ENCODE measurements at regions not wholly inside any gene's neighbourhood (a gene's known extent, or its start where the extent isn't known, plus 50 kb on each side); places are given as distances from the start of the nearest gene placed in this dataset.

GRCh38 chr11:109338131-109338530 lies 83.9 kb upstream of the C11orf87 start:
- no peak overlapping the region for H3K4me3 ChIP-seq (ENCODE audit: extremely low read depth in 1 of 4, insufficient read depth in 2 of 4, low read depth in 3 of 4, low read length in 4 of 4)
- no peak overlapping the region for H2BK15ac ChIP-seq (ENCODE audit: low read length)
- H3K79me2 ChIP-seq (ENCODE audit: control insufficient read depth in 1 of 2, insufficient read depth in 2 of 2, low read length in 2 of 2): no peaks in the 10 kb centered on the region
- H3K79me1 ChIP-seq (ENCODE audit: low read depth, low read length): no peaks in the 10 kb centered on the region
- H2BK5ac ChIP-seq (ENCODE audit: low read depth, low read length): no peak overlapping the region
- FAIRE-seq: no peak
- H3K36me3 ChIP-seq (ENCODE audit: control insufficient read depth in 2 of 4, insufficient read depth in 4 of 4, low read length in 3 of 4): no peaks in the 10 kb centered on the region
- no peak overlapping the region for H3K18ac ChIP-seq (ENCODE audit: extremely low read depth, low read length)
- H3K4me2 ChIP-seq (ENCODE audit: insufficient read depth in 1 of 2, low read depth in 2 of 2, low read length in 2 of 2): no peak overlapping the region
- no peak overlapping the region for H3K27ac ChIP-seq (ENCODE audit: low read depth, low read length)
- CTCF ChIA-PET (ENCODE audit: partially characterized antibody): interaction anchor here (0.6 to 1.7 kb wide), 4 partner anchors 10 to 727 kb away, joined by 3 to 4 read pairs (median 4); no protein-coding TSS in a partner anchor
- H2AK5ac ChIP-seq (ENCODE audit: low read depth, low read length): no peak overlapping the region
- no peaks in the 10 kb centered on the region for H3K27me3 ChIP-seq (replicated peaks in 1 of 4; ENCODE audit: control insufficient read depth in 3 of 4, extremely low read depth in 1 of 4, insufficient read depth in 3 of 4, low read length in 3 of 4)
- no peaks in the 10 kb centered on the region for H3K23me2 ChIP-seq (ENCODE audit: low read depth, low read length)
- no peaks in the 10 kb centered on the region for H3K4me1 ChIP-seq (replicated peaks in 1 of 4; ENCODE audit: control insufficient read depth in 3 of 4, insufficient read depth in 4 of 4, low read length in 3 of 4)
- no peak overlapping the region for H3K4ac ChIP-seq (replicated peaks; ENCODE audit: insufficient read length, low read depth, low read length)
- H4K20me1 ChIP-seq (replicated peaks in 1 of 2; ENCODE audit: control insufficient read depth in 1 of 2, insufficient read depth in 2 of 2, low read length in 2 of 2): no peaks in the 10 kb centered on the region
- no peak overlapping the region for H3K9ac ChIP-seq (replicated peaks in 1 of 4; ENCODE audit: extremely low read depth in 1 of 4, low read depth in 3 of 4, low read length in 3 of 4)
- H2BK120ac ChIP-seq (replicated peaks; ENCODE audit: low read depth, low read length): no peak overlapping the region
- H4K5ac ChIP-seq (ENCODE audit: insufficient read length, low read depth, low read length): no peak overlapping the region
- 100% methylated on average over 1 of the region's 1 CpG; no CpG with 5 or more reads in 1 of the 2 experiments for WGBS, 2 experiments (ENCODE audit: extremely low coverage in 1 of 2, insufficient coverage in 1 of 2, insufficient read length in 1 of 2, insufficient replicate concordance in 2 of 2, low coverage in 1 of 2, low lambda C conversion rate in 2 of 2, missing lambda C conversion rate in 1 of 2)
- no peak overlapping the region for H4K91ac ChIP-seq (replicated peaks; ENCODE audit: insufficient read length, low read length)
- H2AFZ ChIP-seq (ENCODE audit: low read length): no peak overlapping the region
- no peak overlapping the region for H2BK20ac ChIP-seq (ENCODE audit: low read length)
- H4K8ac ChIP-seq (ENCODE audit: extremely low read depth, insufficient read depth, low read length): no peak overlapping the region
- H3K14ac ChIP-seq (ENCODE audit: insufficient read length): no peak overlapping the region
- H2BK12ac ChIP-seq (ENCODE audit: low read depth, low read length): no peak overlapping the region
- POLR2A ChIA-PET (ENCODE audit: partially characterized antibody): no interaction called here
- H3K23ac ChIP-seq (ENCODE audit: insufficient read length): no peak overlapping the region
- no peak overlapping the region for H3K56ac ChIP-seq (replicated peaks; ENCODE audit: insufficient read length, low read depth, low read length)
- no peak for DNase-seq (ENCODE audit: low read depth in 1 of 2, low spot score in 2 of 2)
- H3K9me3 ChIP-seq (ENCODE audit: insufficient read depth in 2 of 2, low read depth in 1 of 2, low read length in 1 of 2): no peaks in the 10 kb centered on the region
- TF ChIP-seq JUND (IDR thresholded peaks at IDR 0.05; ENCODE audit: low read length): no peak
- TF ChIP-seq NRF1 (IDR thresholded peaks at IDR 0.05; ENCODE audit: low read depth, low read length): no peak
- TF ChIP-seq SRF (IDR thresholded peaks at IDR 0.05; ENCODE audit: low read depth, low read length): no peak
- TF ChIP-seq GABPA (IDR thresholded peaks at IDR 0.05; ENCODE audit: borderline replicate concordance, insufficient read depth, low read length): no peak
- no peak for TF ChIP-seq TAF7 (optimal IDR thresholded peaks at IDR 0.05; ENCODE audit: borderline replicate concordance, low read depth, low read length)
- TF ChIP-seq CBX5 (IDR thresholded peaks at IDR 0.05; ENCODE audit: low read depth, low read length): no peak
- TF ChIP-seq SIRT6 (IDR thresholded peaks at IDR 0.05; ENCODE audit: low read length): no peak
- no peak for TF ChIP-seq MAFK (IDR thresholded peaks at IDR 0.05; ENCODE audit: low read depth, low read length)
- TF ChIP-seq CBX8 (IDR thresholded peaks at IDR 0.05; ENCODE audit: borderline replicate concordance, low read depth, low read length): no peak
- no peak for TF ChIP-seq SP4 (IDR thresholded peaks at IDR 0.05; ENCODE audit: low read length)
- no peak for TF ChIP-seq CTBP2 (IDR thresholded peaks at IDR 0.05; ENCODE audit: borderline replicate concordance, insufficient read depth, insufficient read length, low read length)
- TF ChIP-seq TEAD4 (IDR thresholded peaks at IDR 0.05; ENCODE audit: low read depth, low read length): no peak
- no peak for TF ChIP-seq ATF3 (IDR thresholded peaks at IDR 0.05; ENCODE audit: insufficient read depth, low read depth, low read length)
- TF ChIP-seq TCF12 (IDR thresholded peaks at IDR 0.05; ENCODE audit: low read depth, low read length): no peak
- no peak for TF ChIP-seq RXRA (IDR thresholded peaks at IDR 0.05; ENCODE audit: insufficient read depth, low read depth, low read length)
- TF ChIP-seq POLR2AphosphoS5 (IDR thresholded peaks at IDR 0.05; ENCODE audit: low read depth, low read length): no peak
